ENCODE measurements at regions not wholly inside any gene's neighbourhood (a gene's known extent, or its start where the extent isn't known, plus 50 kb on each side); places are given as distances from the start of the nearest gene placed in this dataset.
"Not testable (repeated sequence)": the region's sequence is repeated elsewhere in the genome, so short reads cannot be mapped to it uniquely, and the experiment has no call there.

- DNase-seq = no peak
Measured at GRCh38 chr5:40221796-40222195, 457.9 kb upstream of the PTGER4 start.

DNA sequence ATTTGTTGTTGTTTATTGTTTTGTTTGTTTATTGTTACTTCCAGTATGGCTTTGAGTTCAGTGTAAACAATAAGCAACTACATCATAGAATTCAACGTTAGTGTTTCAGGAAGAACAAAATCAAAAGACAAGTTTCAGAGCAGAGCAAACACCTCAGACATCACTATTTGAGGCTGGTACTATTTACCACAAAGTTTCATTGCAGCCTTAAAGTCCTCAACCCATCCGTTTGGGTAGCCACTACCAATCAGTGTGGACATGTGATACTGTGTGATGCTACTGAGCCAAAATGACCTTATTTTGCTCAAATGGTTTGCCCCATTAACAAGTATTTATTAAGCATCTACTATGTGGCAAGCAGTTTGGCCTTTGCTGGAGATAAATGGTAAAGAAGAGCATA is 458.5 kb upstream of the PTGER4 start:
- no peak for DNase-seq

DNA sequence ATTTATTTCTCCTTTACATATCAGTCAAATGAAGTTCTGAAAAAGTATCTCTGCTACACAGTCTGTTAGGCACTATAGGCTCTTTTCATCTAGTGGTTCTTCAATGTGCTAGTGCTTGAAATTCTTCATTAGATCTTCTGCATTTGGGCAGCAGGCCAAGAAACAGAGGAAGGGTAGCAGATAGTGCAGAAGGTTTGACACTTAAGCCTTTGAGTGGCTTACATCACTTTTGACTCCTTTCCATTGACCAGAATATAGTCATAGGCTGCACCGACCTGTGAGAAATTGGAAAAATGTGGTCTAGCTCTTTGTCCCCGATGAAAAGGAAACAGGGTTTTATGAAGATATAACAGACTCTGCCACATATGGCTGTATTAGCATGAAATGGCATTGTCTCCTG is 459.5 kb upstream of the PTGER4 start:
- no peak for DNase-seq

GRCh38 chr5:40217553-40217952 is 462.2 kb upstream of the PTGER4 start:
- DNase-seq = no peak

DNA sequence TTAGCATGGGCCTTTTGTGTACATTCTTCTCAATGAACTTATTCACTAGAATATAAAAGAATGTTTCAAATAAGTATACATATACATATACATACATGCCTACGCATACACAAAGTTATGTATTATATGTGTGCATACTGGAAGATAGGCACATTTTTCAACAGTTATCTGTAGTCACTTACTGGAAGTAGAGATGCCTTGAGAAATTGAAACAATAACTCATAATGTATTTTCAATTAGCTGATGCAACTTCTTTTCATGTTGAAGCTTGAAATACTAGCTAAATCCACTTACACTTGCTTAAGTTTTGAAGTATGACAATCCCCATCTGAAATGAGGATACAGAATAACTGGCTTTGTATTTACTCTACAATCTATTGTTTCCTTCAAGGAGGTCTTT is 469.0 kb upstream of the PTGER4 start:
- DNase-seq = no peak

GRCh38 chr5:40206030-40206429 is 473.7 kb upstream of the PTGER4 start:
- no peak for DNase-seq

- DNase-seq = no peak
Measured at GRCh38 chr5:40204144-40204543, 475.6 kb upstream of the PTGER4 start.

DNA sequence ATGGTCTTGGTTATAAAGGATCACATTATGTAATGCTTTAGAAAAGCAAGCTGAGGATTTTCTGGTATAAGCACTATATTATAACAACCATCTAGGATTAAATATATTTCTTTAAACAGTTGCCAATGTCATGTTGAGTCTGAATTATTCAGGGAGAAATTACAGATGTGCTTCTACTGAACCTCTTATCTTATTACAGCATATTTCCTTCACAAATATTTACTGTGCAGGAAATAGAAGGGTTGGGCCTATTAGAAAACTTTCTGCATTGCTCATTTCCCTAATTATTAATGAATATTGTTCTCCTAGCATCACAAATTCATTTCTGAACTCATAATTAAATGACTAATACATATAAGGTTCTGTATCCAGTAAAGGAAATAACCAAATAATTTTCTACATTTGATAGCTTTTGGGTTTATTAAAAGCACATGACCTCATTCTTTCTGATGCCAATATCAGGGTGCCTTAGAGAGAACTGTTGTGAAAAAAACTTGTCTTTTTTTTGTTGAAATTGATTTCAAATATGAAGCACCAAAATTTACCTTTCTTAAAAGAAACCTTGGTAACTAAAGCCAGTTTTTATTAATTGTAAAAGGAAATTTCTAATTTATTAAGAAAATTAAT is 476.8 kb upstream of the PTGER4 start:
- no peak for DNase-seq

GRCh38 chr5:40198736-40199135 is 481.0 kb upstream of the PTGER4 start:
- DNase-seq = no peak

GRCh38 chr5:40195574-40195973 is 484.1 kb upstream of the PTGER4 start:
- not testable (repeated sequence) for DNase-seq

DNA sequence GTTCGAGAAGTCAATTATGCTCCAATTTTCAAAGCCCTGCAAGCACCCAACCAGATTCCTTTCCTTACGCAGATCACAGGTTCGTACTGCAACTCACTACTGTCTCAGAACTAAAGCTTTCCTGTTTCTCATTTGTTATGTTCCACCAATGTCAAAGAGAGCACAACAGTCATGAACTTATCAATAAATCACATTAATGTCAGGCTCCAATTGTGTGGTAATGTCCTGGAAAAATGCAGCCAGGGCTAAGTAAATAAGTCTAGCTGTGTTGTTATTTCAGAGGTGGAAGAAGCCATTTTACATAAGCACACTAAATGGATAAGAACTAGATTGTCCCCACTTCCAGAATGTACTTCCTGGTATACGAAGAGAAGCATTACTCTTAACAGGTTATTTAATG is 488.6 kb upstream of the PTGER4 start:
- DNase-seq = no peak

GRCh38 chr5:40172721-40173120 is 507.0 kb upstream of the PTGER4 start:
- no peak for DNase-seq

GRCh38 chr5:40171971-40172370 is 507.7 kb upstream of the PTGER4 start:
- no peak for DNase-seq

- DNase-seq = no peak
Measured at GRCh38 chr5:40167283-40167682, 512.4 kb upstream of the PTGER4 start.

DNA sequence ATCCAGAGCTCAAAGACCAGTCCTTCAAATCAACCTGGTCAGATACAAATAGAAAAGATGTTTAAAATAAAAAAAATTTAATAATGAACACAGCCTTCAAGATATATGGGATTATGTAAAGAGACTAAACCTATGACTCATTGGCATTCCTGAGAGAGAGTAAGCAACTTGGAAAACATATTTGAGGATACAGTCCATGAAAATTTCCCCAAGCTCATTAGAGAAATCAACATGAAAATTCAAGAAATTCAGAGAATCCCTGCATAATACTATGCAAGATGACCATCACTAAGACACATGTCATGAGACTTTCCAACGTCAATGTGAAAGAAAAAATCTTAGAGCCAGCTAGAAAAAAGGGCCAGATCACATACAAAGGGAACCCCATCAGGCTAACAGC is 512.9 kb upstream of the PTGER4 start:
- DNase-seq = no peak

DNA sequence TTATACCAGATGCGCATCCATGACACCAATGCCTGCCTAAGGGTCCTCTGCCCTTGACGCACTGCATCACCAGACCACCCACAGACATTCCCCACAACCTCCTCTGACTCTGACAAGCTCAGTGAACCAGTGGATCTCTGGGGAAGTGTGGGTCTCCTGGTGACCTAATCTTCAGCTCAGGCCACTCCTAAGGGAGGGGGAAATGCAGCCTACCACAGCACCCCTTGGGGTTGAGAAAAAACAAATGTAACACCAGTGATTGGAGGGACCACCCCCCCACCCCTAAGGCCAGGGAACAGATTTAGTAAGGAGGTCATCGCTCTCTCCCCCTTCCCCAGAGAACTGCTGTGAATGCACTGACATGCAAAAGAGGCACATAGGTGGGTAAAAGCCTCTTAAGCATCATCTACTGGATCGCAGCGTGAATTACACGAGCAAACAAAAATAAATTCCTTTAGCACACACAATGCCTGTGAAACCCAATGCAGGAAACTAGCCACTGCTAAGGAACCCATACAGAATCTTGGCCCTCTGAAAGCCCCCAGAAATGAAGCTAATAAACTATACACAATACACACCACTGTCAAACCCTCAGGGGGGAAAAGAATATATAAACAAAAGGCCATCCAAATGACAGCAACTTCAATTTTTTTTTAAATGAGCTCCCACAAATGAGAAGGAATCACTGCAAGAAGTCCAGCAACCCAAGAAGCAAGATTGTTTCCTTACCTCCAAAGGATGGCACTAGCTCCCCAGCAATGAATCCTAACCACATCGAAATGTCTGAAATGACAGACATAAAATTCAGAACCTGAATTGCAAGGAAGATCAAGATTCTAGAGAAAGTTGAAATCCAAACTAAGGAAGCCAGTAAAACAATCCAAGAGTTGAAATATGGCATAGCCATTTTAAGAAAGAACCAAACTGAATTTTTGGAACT is 513.7 kb upstream of the PTGER4 start:
- no peak for DNase-seq

- no peak for DNase-seq
Measured at GRCh38 chr5:40165106-40165788, 514.5 kb upstream of the PTGER4 start.

DNA sequence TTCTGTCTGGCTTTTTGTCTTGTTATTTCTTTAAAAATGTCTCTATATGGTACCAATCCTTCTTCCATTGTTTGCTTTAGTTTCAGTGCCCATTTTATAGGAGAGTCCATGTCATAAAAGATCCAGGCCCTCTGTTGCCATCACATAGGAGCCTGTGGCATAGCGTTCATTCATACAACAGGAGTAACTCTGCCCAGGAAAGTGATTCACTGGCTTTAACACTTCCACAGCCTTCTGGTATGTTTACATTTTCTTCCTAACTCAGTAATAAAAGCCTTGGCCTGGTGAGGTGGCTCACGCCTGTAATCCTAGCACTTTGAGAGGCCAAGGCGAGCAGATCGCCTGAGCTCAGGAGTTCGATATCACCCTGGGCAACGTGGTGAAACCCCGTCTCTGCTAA is 519.3 kb upstream of the PTGER4 start:
- DNase-seq = no peak

GRCh38 chr5:40154194-40154593 is 525.5 kb upstream of the PTGER4 start:
- DNase-seq = no peak

- no peak for DNase-seq
Measured at GRCh38 chr5:40150896-40151295, 528.8 kb upstream of the PTGER4 start.

DNA sequence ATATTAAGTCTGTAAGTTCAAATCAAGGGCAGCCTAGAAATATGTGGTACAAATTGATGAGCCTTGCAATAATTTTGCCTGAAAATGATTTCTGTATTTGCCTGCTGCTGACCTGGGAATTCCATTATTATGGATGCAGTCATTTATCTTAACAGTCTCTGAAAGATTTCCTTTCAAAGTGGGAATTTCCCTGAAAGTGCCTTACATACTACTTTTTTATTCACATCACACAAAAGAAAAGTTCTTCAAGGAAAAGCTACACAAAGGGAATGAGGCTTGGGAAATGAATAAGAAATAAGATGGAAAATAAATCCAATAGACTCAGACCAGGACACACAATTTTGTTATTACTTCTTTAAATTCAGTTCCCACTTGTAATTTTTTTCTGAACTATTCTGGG is 537.8 kb upstream of the PTGER4 start:
- DNase-seq = peak; percentile 13

- DNase-seq = no peak
Measured at GRCh38 chr5:40141418-40141817, 538.3 kb upstream of the PTGER4 start.

DNA sequence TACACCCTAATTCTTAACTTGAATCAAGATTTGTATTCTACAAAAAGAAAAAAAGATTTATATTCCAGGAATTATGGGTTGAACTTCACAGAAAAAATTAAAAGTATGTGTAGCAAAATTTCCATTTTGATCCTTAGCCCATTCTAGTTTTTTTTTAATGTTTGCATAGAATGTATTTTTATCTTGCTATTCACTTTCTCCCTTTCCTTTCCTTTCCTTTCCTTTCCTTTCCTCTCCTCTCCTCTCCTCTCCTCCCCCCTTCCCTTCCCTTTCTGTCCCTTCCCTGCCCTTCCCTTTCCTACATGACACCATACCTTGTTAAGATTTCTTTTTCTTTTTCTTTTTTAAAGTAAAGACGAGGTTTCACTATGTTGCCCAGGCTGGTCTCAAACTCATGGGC is 542.5 kb upstream of the PTGER4 start:
- no peak for DNase-seq

All from muscle of arm (tissue), 1 donor.